HEK293 (cell line): ENCODE measurements at regions not wholly inside any gene's neighbourhood (a gene's known extent, or its start where the extent isn't known, plus 50 kb on each side); places are given as distances from the start of the nearest gene placed in this dataset.

ENCODE experiments used
- CTCF ChIA-PET: fragments of 350-600 bp; formaldehyde crosslinking; extraction: SDS; loops from one replicate; lab custom pipeline; 2021; ENCODE audit warnings: antibody characterized with exemption; lab: Yijun Ruan, JAX
- POLR2A ChIA-PET: fragments of 300-600 bp; formaldehyde crosslinking; extraction: SDS; loops from one replicate; lab custom pipeline; 2020; ENCODE audit warnings: antibody characterized with exemption, inconsistent platforms; lab: Yijun Ruan, JAX
- H3K27ac ChIP-seq: fragments of 200-500 bp; sonication (Bioruptor generic); 2 replicates; pipeline ENCODE4 v1.5.1; 2014; ENCODE audit warnings: low read depth, low read length, control low read depth, inconsistent platforms; ENCODE audit errors: extremely low read depth
- H3K36me3 ChIP-seq, 2 experiments: fragments of 200-500 bp in 1 of 2; sonication (Bioruptor generic) in 1 of 2; 1 replicate in 1 of 2; 2 replicates in 1 of 2; pipeline ENCODE4 v1.5.1; 2014 to 2017; ENCODE audit warnings: inconsistent platforms in 2 of 2, low read length in 2 of 2; ENCODE audit not compliant: control insufficient read depth in 2 of 2, insufficient read depth in 1 of 2
- H3K4me1 ChIP-seq: fragments of 200-500 bp; sonication (Bioruptor generic); 2 replicates; pipeline ENCODE4 v1.5.1; 2014; ENCODE audit warnings: mild to moderate bottlenecking, low read length, inconsistent platforms; ENCODE audit not compliant: control insufficient read depth, insufficient read depth
- H3K4me3 ChIP-seq: 2 replicates; pipeline ENCODE4 v1.5.1; 2011; ENCODE audit warnings: low read depth, mild to moderate bottlenecking, control low read depth, low read length, moderate library complexity
- H3K9me3 ChIP-seq: fragments of 200-500 bp; sonication (Bioruptor generic); 2 replicates; pipeline ENCODE4 v1.5.1; 2014; ENCODE audit warnings: low read depth, low read length, inconsistent platforms; ENCODE audit not compliant: control insufficient read depth, insufficient read depth
- HOXD13 ChIP-seq: sonication (generic); formaldehyde crosslinking; IDR thresholded peaks from 2 replicates; pipeline ENCODE4 v1.8.0; 2022; ENCODE audit warnings: missing genetic modification reagents, borderline replicate concordance
- KLF1 ChIP-seq: fragments of 450-650 bp; formaldehyde crosslinking; IDR thresholded peaks from 2 replicates; pipeline ENCODE4 v1.5.1; 2016; ENCODE audit warnings: missing biosample characterization, missing genetic modification characterization
- KLF16 ChIP-seq: fragments of 450-650 bp; formaldehyde crosslinking; IDR thresholded peaks from 2 replicates; pipeline ENCODE4 v1.5.1; 2017; ENCODE audit warnings: missing biosample characterization, missing genetic modification characterization
- KLF7 ChIP-seq: fragments of 450-650 bp; formaldehyde crosslinking; IDR thresholded peaks from 2 replicates; pipeline ENCODE4 v1.5.1; 2016; ENCODE audit warnings: missing biosample characterization, missing genetic modification characterization, borderline replicate concordance
- PRDM1 ChIP-seq: fragments of 450-650 bp; formaldehyde crosslinking; IDR thresholded peaks from 2 replicates; pipeline ENCODE4; 2016; ENCODE audit warnings: missing biosample characterization, missing genetic modification characterization
- SP2 ChIP-seq: fragments of 450-650 bp; formaldehyde crosslinking; IDR thresholded peaks from 2 replicates; pipeline ENCODE4 v1.5.1; 2016; ENCODE audit warnings: missing biosample characterization, missing genetic modification characterization
- TCF7L2 ChIP-seq: IDR thresholded peaks from 2 replicates; pipeline ENCODE4 v1.6.1; 2011; ENCODE audit warnings: low read depth, mild to moderate bottlenecking, inconsistent platforms, low read length, moderate library complexity, borderline replicate concordance
- ZNF146 ChIP-seq: fragments of 450-650 bp; formaldehyde crosslinking; IDR thresholded peaks from 2 replicates; pipeline ENCODE4 v1.5.1; 2016; ENCODE audit warnings: missing biosample characterization, missing genetic modification characterization
- ZNF266 ChIP-seq: fragments of 450-650 bp; formaldehyde crosslinking; IDR thresholded peaks from 2 replicates; pipeline ENCODE4 v1.5.1; 2016; ENCODE audit warnings: missing biosample characterization, missing genetic modification characterization, low read depth
- ZNF391 ChIP-seq: fragments of 450-650 bp; formaldehyde crosslinking; IDR thresholded peaks from 2 replicates; pipeline ENCODE4 v1.5.1; 2016; ENCODE audit warnings: low read depth, missing biosample characterization, missing genetic modification characterization, borderline replicate concordance
- ZNF433 ChIP-seq: fragments of 450-650 bp; formaldehyde crosslinking; IDR thresholded peaks from 2 replicates; pipeline ENCODE4 v1.5.1; 2016; ENCODE audit warnings: missing biosample characterization, missing genetic modification characterization, low read depth
- ZNF473 ChIP-seq: fragments of 450-650 bp; formaldehyde crosslinking; IDR thresholded peaks from 2 replicates; pipeline ENCODE4 v1.5.1; 2017; ENCODE audit warnings: missing biosample characterization, missing genetic modification characterization
- ZNF501 ChIP-seq: fragments of 450-650 bp; formaldehyde crosslinking; IDR thresholded peaks from 2 replicates; pipeline ENCODE4 v1.5.1; 2016; ENCODE audit warnings: missing biosample characterization, missing genetic modification characterization
- ZNF600 ChIP-seq: fragments of 450-650 bp; formaldehyde crosslinking; IDR thresholded peaks from 2 replicates; pipeline ENCODE4 v1.5.1; 2016; ENCODE audit warnings: missing biosample characterization, missing genetic modification characterization
- TF ChIP-seq, protein P1 (sequence below): fragments of 450-650 bp; formaldehyde crosslinking; conservative IDR thresholded peaks from 2 replicates; pipeline ENCODE4 v1.5.1; 2016; ENCODE audit warnings: low read depth, missing biosample characterization, missing genetic modification characterization
- TF ChIP-seq, protein P2 (sequence below): fragments of 450-650 bp; formaldehyde crosslinking; IDR thresholded peaks from 2 replicates; pipeline ENCODE4 v1.5.1; 2016; ENCODE audit warnings: missing biosample characterization, missing genetic modification characterization
- TF ChIP-seq, protein P3 (sequence below): fragments of 450-650 bp; formaldehyde crosslinking; IDR thresholded peaks from 2 replicates; pipeline ENCODE4 v1.5.1; 2016; ENCODE audit warnings: missing biosample characterization, missing genetic modification characterization
- TF ChIP-seq, protein P4 (sequence below): fragments of 450-650 bp; IDR thresholded peaks from 2 replicates; pipeline ENCODE4 v1.5.1; 2018; ENCODE audit warnings: missing biosample characterization, missing genetic modification characterization
- TF ChIP-seq, protein P5 (sequence below): fragments of 450-650 bp; formaldehyde crosslinking; IDR thresholded peaks from 2 replicates; pipeline ENCODE4 v1.5.1; 2017; ENCODE audit warnings: missing biosample characterization, missing genetic modification characterization

DNA sequence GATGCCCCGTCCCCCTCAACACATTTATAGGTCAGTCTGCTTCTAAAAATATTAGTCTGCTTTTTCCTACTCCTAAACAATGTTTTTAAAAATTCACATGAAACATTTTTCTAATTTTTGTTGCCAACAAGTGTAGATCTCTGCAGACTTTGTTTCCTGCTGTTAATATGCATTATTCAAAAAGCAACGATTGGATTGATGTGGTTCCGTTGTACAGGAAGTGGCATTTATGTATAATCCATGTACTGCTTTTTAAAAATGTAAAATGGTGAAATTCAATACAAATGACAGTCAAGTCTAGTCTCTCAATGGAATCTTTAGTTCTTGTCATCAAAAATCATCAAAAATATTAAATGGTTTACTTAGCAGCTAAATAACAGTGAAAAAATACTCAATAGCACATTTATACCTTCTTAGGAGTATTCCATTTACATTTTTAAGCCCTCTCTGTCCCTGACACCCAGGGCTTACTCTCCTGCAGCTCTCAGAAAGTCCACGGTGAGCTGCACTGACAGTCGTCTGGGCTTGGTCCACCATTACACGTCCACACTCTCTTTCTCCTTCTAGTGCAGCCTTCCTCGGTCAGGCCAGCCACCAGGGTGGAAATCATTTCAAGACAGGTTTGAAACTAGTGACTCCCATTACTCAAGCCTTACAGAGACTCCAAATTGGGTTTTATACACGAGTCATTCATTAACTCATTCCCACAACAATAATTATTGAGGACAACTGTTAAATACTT lies 211.5 kb downstream of the TMEM200A start:
- H3K27ac ChIP-seq, result no peak overlapping the region
- POLR2A ChIA-PET, result no interaction called here
- H3K4me3 ChIP-seq, result no peak overlapping the region
- TF ChIP-seq ZNF391 (tag by site-specific recombination), result no peak
- no peak for TF ChIP-seq ZNF266 (tag by site-specific recombination)
- TF ChIP-seq HOXD13 (CRISPR knock-in tag), result no peak
- TF ChIP-seq PRDM1 (tag by site-specific recombination), result no peak
- no peak for TF ChIP-seq ZNF473
- TF ChIP-seq ZNF433 (tag by site-specific recombination), result no peak
- no peak for TF ChIP-seq ZNF146 (tag by site-specific recombination)
- TF ChIP-seq, all 188 proteins: peak for 0
- no peaks in the 10 kb centered on the region for H3K36me3 ChIP-seq
- no peaks in the 10 kb centered on the region; the same call in 1 of the 2 replicates for H3K9me3 ChIP-seq
- CTCF ChIA-PET, result interaction anchor here (0.6 to 0.7 kb wide), 2 partner anchors 119 to 123 kb away, joined by 3 read pairs; no protein-coding TSS in a partner anchor
- H3K4me1 ChIP-seq, result no peaks in the 10 kb centered on the region

DNA sequence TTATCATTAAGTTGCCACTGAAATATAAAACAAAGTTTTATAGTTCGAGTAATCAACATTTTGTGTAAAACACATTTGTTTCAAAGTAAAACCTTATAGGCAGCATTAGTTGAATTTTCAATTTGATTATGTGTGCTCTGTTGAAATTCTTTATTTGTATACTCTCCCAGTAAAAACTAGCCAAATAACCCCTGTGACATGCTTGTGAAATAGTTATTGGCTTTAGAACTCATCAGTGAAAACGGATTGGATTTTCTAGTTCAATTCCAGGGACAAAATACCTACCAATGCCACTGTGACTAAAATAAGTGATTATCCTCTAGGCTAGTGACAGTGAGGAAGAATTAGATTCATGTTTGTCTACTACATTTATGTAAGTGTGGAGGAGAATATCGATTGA lies 212.9 kb downstream of the TMEM200A start:
- TF ChIP-seq SP2 (tag by site-specific recombination), result no peak
- TF ChIP-seq, protein P1, sequence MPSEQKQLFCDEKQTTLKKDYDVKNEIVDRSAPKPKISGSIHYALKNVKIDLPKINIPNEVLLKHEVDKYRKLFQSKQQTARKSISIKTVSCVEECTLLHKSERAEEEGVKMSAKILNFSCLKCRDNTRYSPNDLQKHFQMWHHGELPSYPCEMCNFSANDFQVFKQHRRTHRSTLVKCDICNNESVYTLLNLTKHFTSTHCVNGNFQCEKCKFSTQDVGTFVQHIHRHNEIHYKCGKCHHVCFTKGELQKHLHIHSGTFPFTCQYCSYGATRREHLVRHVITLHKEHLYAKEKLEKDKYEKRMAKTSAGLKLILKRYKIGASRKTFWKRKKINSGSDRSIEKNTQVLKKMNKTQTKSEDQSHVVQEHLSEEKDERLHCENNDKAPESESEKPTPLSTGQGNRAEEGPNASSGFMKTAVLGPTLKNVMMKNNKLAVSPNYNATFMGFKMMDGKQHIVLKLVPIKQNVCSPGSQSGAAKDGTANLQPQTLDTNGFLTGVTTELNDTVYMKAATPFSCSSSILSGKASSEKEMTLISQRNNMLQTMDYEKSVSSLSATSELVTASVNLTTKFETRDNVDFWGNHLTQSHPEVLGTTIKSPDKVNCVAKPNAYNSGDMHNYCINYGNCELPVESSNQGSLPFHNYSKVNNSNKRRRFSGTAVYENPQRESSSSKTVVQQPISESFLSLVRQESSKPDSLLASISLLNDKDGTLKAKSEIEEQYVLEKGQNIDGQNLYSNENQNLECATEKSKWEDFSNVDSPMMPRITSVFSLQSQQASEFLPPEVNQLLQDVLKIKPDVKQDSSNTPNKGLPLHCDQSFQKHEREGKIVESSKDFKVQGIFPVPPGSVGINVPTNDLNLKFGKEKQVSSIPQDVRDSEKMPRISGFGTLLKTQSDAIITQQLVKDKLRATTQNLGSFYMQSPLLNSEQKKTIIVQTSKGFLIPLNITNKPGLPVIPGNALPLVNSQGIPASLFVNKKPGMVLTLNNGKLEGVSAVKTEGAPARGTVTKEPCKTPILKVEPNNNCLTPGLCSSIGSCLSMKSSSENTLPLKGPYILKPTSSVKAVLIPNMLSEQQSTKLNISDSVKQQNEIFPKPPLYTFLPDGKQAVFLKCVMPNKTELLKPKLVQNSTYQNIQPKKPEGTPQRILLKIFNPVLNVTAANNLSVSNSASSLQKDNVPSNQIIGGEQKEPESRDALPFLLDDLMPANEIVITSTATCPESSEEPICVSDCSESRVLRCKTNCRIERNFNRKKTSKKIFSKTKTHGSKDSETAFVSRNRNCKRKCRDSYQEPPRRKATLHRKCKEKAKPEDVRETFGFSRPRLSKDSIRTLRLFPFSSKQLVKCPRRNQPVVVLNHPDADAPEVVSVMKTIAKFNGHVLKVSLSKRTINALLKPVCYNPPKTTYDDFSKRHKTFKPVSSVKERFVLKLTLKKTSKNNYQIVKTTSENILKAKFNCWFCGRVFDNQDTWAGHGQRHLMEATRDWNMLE (tag by site-specific recombination), result no peak
- no peak for TF ChIP-seq KLF7
- no peak for TF ChIP-seq ZNF473
- TF ChIP-seq, protein P2, sequence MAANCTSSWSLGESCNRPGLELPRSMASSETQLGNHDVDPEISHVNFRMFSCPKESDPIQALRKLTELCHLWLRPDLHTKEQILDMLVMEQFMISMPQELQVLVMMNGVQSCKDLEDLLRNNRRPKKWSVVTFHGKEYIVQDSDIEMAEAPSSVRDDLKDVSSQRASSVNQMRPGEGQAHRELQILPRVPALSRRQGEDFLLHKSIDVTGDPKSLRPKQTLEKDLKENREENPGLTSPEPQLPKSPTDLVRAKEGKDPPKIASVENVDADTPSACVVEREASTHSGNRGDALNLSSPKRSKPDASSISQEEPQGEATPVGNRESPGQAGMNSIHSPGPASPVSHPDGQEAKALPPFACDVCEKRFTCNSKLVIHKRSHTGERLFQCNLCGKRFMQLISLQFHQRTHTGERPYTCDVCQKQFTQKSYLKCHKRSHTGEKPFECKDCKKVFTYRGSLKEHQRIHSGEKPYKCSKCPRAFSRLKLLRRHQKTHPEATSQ (tag by site-specific recombination), result no peak
- TF ChIP-seq TCF7L2, result no peak
- TF ChIP-seq ZNF433 (tag by site-specific recombination), result no peak
- TF ChIP-seq, protein P3, sequence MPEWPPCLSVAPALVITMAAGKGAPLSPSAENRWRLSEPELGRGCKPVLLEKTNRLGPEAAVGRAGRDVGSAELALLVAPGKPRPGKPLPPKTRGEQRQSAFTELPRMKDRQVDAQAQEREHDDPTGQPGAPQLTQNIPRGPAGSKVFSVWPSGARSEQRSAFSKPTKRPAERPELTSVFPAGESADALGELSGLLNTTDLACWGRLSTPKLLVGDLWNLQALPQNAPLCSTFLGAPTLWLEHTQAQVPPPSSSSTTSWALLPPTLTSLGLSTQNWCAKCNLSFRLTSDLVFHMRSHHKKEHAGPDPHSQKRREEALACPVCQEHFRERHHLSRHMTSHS (tag by site-specific recombination), result no peak
- no peak for TF ChIP-seq ZNF501
- no peak for TF ChIP-seq ZNF600
- TF ChIP-seq, protein P4, sequence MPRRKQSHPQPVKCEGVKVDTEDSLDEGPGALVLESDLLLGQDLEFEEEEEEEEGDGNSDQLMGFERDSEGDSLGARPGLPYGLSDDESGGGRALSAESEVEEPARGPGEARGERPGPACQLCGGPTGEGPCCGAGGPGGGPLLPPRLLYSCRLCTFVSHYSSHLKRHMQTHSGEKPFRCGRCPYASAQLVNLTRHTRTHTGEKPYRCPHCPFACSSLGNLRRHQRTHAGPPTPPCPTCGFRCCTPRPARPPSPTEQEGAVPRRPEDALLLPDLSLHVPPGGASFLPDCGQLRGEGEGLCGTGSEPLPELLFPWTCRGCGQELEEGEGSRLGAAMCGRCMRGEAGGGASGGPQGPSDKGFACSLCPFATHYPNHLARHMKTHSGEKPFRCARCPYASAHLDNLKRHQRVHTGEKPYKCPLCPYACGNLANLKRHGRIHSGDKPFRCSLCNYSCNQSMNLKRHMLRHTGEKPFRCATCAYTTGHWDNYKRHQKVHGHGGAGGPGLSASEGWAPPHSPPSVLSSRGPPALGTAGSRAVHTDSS (tag by site-specific recombination), result no peak
- TF ChIP-seq KLF16, result no peak
- TF ChIP-seq, protein P5, sequence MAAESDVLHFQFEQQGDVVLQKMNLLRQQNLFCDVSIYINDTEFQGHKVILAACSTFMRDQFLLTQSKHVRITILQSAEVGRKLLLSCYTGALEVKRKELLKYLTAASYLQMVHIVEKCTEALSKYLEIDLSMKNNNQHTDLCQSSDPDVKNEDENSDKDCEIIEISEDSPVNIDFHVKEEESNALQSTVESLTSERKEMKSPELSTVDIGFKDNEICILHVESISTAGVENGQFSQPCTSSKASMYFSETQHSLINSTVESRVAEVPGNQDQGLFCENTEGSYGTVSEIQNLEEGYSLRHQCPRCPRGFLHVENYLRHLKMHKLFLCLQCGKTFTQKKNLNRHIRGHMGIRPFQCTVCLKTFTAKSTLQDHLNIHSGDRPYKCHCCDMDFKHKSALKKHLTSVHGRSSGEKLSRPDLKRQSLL (tag by site-specific recombination), result no peak
- no peak for TF ChIP-seq KLF1
- Histone ChIP-seq H3K4me1 (no peaks in the 10 kb centered on the region), H3K9me3 (no peaks in the 10 kb centered on the region; the same call in 1 of the 2 replicates), H3K36me3 (no peaks in the 10 kb centered on the region), H3K4me3 (no peak overlapping the region), H3K27ac (no peak overlapping the region)
- ChIA-PET POLR2A (no interaction called here), CTCF (no interaction called here)
